HG03460 (cell line): ENCODE measurements at regions not wholly inside any gene's neighbourhood (a gene's known extent, or its start where the extent isn't known, plus 50 kb on each side); places are given as distances from the start of the nearest gene placed in this dataset.

Source experiments
- ATAC-seq: cut with Tn5 transposase; IDR thresholded peaks from one replicate; pipeline ENCODE4 v1.9.1; 2021; ENCODE audit not compliant: unreplicated experiment

- ATAC-seq = no peak
These were observed 312.4 kb upstream of the DDX18 start for GRCh38 chr2:117502121-117502520.

DNA sequence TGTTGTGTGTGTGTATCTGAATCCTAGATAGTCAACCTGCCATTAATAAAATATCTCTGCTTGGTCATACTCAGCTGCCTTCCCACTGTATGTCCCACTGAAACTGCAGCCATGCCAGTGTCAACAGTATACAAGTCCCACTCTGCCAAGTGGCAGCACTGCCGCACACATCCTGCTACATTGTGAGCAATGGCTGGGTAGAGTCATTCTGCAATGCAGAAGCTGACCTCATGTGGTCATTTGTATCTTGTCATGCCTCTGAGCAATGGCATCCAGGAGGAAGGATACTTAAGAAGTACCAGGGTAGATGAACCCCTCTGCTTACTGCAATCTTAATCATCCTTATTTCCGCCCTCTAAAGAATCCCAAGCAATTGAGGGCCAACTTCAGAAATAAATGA is 302.2 kb upstream of the DDX18 start:
- no peak for ATAC-seq

DNA sequence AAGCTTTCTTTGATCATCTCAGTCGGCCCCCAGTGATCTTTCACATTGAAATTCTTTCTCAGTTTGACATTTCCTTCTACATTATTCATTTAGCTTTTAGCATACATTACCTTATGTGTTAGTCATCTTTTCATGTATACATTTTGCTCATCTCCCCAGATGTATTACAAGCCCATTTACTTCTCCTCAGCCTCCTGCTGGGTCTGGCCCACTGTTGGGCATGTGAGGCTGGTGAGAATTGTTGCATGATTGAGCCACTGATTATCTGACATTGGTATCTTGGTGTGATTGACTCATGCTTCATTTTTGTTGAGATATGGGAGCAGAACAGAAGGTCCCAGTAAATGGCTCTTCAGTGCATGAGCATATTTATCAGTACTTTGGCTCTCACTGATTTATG is 300.1 kb upstream of the DDX18 start:
- no peak for ATAC-seq

- ATAC-seq = no peak
These were observed 295.3 kb upstream of the DDX18 start for GRCh38 chr2:117519238-117519637.

DNA sequence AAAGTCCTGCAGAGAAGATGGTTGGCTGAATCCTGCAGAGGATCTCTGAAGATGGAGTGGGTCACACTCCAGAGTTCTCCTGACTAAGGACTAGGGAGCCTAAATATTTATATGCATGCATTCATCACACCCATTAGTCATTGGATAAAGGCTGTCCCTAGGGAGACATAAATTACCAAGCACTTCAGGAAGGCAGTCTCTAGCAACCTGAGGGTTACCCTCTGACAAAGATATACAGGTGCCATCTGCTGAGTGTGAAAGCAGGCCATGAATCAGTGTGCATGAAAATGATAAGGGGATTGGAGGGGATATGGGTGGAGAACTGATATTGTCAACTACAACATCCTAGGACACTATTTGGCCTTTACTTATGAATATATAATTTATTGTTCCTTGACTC is 294.8 kb upstream of the DDX18 start:
- ATAC-seq = no peak

GRCh38 chr2:117523267-117523666 is 291.2 kb upstream of the DDX18 start:
- ATAC-seq = no peak

GRCh38 chr2:117523711-117524238 is 290.7 kb upstream of the DDX18 start:
- no peak for ATAC-seq

- ATAC-seq = no peak
These were observed 278.4 kb upstream of the DDX18 start for GRCh38 chr2:117536139-117536538.

DNA sequence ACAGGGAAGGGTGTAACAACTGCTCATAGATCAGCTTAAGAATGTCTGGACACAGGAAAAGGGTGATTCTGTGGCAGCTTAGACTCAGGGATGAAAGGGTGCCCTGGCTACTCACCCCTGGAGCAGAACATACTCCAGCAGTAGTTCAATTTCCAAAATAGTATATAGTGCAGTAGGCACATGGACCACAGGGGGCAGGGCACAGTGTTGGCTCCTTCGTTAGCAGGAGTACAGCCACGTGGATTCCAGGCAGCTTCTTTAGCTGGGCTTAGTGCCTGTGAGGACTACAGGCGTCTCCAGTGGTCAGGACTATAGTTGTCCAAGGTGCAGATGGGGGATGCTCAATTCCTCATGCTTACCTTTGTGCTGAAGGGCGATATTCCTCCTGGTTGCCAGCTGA is 277.5 kb upstream of the DDX18 start:
- ATAC-seq = no peak

- ATAC-seq = no peak
These were observed 262.6 kb upstream of the DDX18 start for GRCh38 chr2:117551858-117552257.

DNA sequence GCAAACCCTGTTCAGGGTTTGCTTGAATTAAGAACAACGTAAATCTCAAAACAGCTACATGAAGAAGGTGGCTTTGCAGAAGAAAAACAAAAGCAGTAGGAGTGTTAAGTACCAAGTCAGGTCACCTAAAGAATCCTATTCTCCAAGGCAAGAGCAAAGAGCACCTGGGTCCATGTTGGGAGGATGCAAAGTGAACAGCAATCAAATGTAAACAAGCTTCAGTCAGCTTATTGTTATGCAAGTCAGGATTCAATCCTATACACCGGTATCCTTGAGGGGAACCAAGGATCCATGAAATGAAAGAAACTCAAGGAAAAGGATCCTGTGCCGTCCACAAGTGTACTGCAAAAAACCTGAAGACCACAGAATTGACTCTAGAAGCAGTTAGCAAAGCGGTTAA is 261.0 kb upstream of the DDX18 start:
- ATAC-seq = no peak

- ATAC-seq = no peak
These were observed 258.5 kb upstream of the DDX18 start for GRCh38 chr2:117555965-117556364.

DNA sequence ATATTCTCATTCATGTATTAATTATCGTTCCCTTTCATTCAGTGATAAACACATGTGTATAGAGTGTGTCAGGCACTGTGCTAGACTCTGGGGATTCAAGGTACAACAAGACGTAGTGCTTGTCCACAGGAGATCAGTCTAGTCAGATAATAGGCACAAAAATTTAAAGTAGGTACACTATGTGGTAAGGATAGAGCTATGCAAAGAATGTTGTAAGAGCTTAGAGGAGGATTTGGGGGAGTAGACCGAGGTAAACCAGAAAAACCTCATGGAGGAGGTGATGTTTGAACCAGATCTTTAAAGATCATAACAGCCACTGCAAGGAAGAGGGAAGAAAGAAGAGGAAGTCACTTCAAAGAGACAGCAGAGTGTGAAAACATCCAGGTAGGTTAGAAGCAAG is 256.9 kb upstream of the DDX18 start:
- no peak for ATAC-seq

GRCh38 chr2:117562654-117563053 is 251.8 kb upstream of the DDX18 start:
- no peak for ATAC-seq

GRCh38 chr2:117571590-117572349 is 242.7 kb upstream of the DDX18 start:
- ATAC-seq = no peak

DNA sequence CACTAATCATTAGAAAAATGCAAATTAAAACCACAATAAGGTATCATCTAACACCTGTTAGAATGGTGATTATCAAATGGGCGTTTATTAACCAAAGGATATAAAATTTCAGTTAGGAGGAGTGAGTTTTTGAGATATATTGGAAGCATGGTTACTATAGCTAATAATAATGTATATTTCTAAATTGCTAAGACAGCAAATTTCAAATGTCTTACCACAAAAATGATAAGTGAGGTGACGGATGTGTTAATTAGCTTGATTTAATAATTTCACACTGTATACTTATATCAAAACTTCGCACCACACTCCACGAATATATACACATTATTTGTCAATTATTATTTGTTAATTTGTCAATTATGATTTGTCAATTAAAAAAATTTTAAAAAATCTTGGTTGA is 227.2 kb upstream of the DDX18 start:
- ATAC-seq = no peak

DNA sequence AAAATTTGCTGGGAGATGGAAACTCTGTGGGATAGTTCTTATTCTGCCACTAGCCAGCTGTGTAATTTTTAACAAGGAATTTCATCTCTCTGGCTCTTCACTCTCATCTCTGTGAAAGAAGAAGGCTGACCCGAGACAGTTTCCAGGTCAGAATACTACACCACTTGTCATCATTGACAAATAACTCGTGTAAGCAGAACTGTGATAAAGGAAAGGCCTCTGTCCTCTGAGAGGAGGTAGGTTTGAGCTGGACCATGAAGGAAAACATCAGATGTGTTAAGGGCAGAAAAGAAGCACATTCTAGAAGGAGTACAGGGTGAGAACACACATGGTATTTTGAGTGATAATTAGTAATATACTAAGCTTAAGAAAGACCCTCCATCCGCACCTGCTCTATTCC is 211.4 kb upstream of the DDX18 start:
- no peak for ATAC-seq

GRCh38 chr2:117603567-117603966 is 210.9 kb upstream of the DDX18 start:
- no peak for ATAC-seq

DNA sequence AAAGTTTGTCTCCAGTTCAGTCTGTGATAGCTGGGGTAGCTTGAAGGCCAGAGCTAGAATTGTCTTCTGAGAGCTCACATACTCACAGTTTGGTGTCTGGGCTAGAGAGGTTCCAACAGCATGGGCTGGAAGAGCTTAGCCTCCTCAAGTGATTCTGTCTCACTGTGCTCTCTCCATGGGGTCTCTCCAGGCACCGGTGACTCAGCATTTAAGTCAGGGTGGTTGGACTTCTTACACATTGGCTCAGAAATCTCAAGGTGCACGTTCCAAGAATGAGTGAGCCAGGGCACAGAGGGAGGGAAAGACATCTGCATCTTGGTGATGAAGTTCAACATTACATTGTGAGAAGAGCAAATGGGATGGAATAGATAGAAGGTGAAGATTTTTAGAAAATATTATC is 207.3 kb upstream of the DDX18 start:
- no peak for ATAC-seq

- ATAC-seq = no peak
These were observed 201.4 kb upstream of the DDX18 start for GRCh38 chr2:117613101-117613500.

DNA sequence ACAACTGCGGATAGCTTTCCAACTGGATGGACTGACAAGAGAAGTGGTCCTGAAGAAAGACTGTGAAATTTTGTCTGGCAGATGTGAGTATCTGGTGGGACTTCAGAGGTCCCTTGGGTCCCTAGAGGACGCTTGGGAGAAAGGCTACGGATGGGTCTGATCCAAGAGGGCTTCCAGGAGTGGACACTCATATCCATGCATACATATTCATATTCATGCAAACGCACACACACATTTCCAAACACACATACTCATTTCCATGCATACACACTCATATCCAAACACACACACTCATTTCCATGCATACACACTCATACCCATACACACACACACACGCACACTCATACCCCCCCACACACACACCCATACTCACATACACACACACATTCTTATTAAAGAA is 200.2 kb upstream of the DDX18 start:
- ATAC-seq = no peak

- ATAC-seq = no peak
These were observed 199.5 kb upstream of the DDX18 start for GRCh38 chr2:117614823-117615534.
